Left lobe of liver (tissue), 2 donors: ENCODE measurements at regions not wholly inside any gene's neighbourhood (a gene's known extent, or its start where the extent isn't known, plus 50 kb on each side); places are given as distances from the start of the nearest gene placed in this dataset.
"Not testable (repeated sequence)": the region's sequence is repeated elsewhere in the genome, so short reads cannot be mapped to it uniquely, and the experiment has no call there.

Experiments
- ATAC-seq: fragments of 200-7000 bp; cut with Tn5 transposase; one replicate; pipeline ENCODE4 v1.9.1; 2020; ENCODE audit warnings: mild to moderate bottlenecking, moderate library complexity
- DNase-seq: peaks from one replicate; pipeline ENCODE4 v3.0.0-alpha.2; 2020; ENCODE audit warnings: low spot score
- donor health status: DM: no; HTN: no; CAD: no; lungs with moderate emphysema.
- donor health status: DM: no; HTN: yes; CAD: no.

GRCh38 chr12:124126950-124127655 lies 154.1 kb downstream of the ZNF664 start:
- DNase-seq (no peak), ATAC-seq (no peak)

GRCh38 chr12:124129132-124129531 lies 156.1 kb downstream of the ZNF664 start:
- ATAC-seq, result no peak
- DNase-seq, result no peak

- DNase-seq (peak; percentile 60), ATAC-seq (peak; percentile 95)
Measured at GRCh38 chr12:124130691-124131591, 157.9 kb downstream of the ZNF664 start.

- no peak for ATAC-seq
- DNase-seq, result no peak
Measured at GRCh38 chr12:124131659-124132058, 158.6 kb downstream of the ZNF664 start.

- DNase-seq (no peak), ATAC-seq (no peak)
Measured at GRCh38 chr12:124132530-124132929, 159.5 kb downstream of the ZNF664 start.

GRCh38 chr12:124136796-124137195 lies 158.1 kb upstream of the RFLNA start:
- ATAC-seq, result no peak

GRCh38 chr12:124140944-124141486 lies 153.9 kb upstream of the RFLNA start:
- DNase-seq (no peak), ATAC-seq (no peak)

More at GRCh38 chr12:124136796-124137195, 158.1 kb upstream of the RFLNA start:
- DNase-seq, result no peak

- ATAC-seq, DNase-seq: not testable (repeated sequence)
Measured at GRCh38 chr12:124141611-124142010, 153.3 kb upstream of the RFLNA start.

- ATAC-seq (no peak), DNase-seq (no peak)
Measured at GRCh38 chr12:124142395-124143035, 152.4 kb upstream of the RFLNA start.

- no peak for ATAC-seq
- DNase-seq, result no peak
Measured at GRCh38 chr12:124143726-124144125, 151.2 kb upstream of the RFLNA start.

- ATAC-seq (no peak), DNase-seq (no peak)
Measured at GRCh38 chr12:124144531-124145194, 150.2 kb upstream of the RFLNA start.

- ATAC-seq (no peak), DNase-seq (no peak)
Measured at GRCh38 chr12:124147027-124147426, 147.9 kb upstream of the RFLNA start.

- no peak for DNase-seq
- ATAC-seq, result no peak
Measured at GRCh38 chr12:124147575-124147974, 147.3 kb upstream of the RFLNA start.

GRCh38 chr12:124148481-124149273 lies 146.2 kb upstream of the RFLNA start:
- DNase-seq (no peak), ATAC-seq (no peak)

- DNase-seq (no peak), ATAC-seq (no peak)
Measured at GRCh38 chr12:124149287-124149686, 145.6 kb upstream of the RFLNA start.

- no peak for ATAC-seq
- DNase-seq, result no peak
Measured at GRCh38 chr12:124150168-124150567, 144.7 kb upstream of the RFLNA start.

GRCh38 chr12:124151583-124151982 lies 143.3 kb upstream of the RFLNA start:
- ATAC-seq, result no peak
- DNase-seq, result no peak

GRCh38 chr12:124152731-124153130 lies 142.2 kb upstream of the RFLNA start:
- no peak for DNase-seq
- no peak for ATAC-seq

- DNase-seq (no peak), ATAC-seq (no peak)
Measured at GRCh38 chr12:124153392-124153791, 141.5 kb upstream of the RFLNA start.

- ATAC-seq (no peak), DNase-seq (no peak)
Measured at GRCh38 chr12:124157406-124157805, 137.5 kb upstream of the RFLNA start.
